ENCODE measurements at regions not wholly inside any gene's neighbourhood (a gene's known extent, or its start where the extent isn't known, plus 50 kb on each side); places are given as distances from the start of the nearest gene placed in this dataset.

DNA sequence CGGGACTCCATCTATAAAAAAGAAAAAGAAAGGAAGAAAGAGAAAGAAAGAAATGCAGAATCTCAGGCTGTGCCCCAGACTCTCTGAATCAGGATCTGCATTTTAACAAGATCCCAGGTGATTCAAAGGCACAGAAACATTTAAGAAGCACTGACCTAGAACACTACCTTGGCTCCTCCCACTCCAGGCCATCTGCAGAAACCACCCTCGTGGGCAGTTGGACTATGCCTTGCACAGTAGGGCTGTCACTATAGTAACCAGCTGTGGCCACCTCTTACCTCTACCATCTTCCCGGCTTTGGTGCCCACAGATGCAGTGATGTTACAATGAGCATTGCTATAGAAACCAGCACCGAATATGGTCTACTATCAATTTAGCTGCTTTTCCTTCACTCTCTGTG, 110.9 kb upstream of the PWP1 start:
- intact Hi-C loops (cut with micrococcal nuclease) = no loop called here
- peaks cover 2% of the 10 kb centered on the region for H3K36me3 Mint-ChIP-seq (ENCODE audit: low read depth)
- peaks cover 2% of the 10 kb centered on the region for H3K4me1 Mint-ChIP-seq
- no peak for DNase-seq
- no peak overlapping the region for H3K27ac Mint-ChIP-seq
- no peaks in the 10 kb centered on the region for H3K9me3 Mint-ChIP-seq
- H3K4me3 Mint-ChIP-seq = no peak overlapping the region
- no peaks in the 10 kb centered on the region for H3K27me3 Mint-ChIP-seq

DNA sequence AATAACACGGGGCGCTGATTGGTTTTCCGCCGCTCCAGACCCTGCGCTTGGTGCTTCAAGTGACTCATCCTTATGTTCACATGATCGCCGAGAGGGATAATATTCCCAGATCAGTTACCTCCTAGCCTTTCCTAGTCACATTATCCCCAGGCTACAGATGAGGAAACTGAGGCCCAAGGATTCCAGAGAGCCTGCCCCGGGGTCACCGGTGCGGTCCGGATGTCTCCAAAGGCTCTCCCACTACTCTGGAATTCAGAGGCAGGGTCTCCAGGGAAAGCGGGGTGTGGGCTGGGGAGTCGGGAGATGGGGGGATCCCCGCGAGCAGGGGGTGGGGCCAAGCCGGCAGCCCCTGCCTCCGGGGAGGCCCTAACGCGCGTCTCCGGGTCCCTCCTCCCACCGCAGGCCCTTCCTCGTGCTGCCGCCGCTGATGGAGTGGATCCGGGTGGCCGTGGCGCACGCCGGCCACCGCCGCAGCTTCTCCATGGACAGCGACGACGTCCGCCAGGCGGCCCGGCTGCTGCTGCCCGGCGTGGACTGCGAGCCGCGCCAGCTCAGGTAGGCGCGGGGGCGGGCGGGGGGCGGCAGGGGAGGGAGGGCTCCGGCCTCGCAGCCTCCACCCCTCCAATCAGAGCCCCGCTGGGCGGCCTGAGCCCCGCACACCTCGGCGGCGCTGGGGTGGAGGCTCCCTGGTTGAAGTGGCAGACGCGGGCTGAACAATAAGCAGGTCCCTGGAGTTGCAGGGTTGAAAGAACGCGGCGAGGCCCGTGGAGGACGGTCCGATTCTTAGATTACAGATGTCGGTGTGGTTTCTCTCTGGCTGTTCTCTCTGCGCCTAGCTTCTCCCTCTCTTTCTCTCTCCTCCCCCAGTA, 104.6 kb upstream of the PWP1 start:
- intact Hi-C loops (cut with micrococcal nuclease) = no loop called here
- no peaks in the 10 kb centered on the region for H3K4me1 Mint-ChIP-seq
- H3K4me3 Mint-ChIP-seq = no peak overlapping the region
- no peaks in the 10 kb centered on the region for H3K27me3 Mint-ChIP-seq
- H3K27ac Mint-ChIP-seq = no peak overlapping the region
- no peak for DNase-seq
- H3K36me3 Mint-ChIP-seq (ENCODE audit: low read depth) = peaks cover 6% of the 10 kb centered on the region
- no peaks in the 10 kb centered on the region for H3K9me3 Mint-ChIP-seq

DNA sequence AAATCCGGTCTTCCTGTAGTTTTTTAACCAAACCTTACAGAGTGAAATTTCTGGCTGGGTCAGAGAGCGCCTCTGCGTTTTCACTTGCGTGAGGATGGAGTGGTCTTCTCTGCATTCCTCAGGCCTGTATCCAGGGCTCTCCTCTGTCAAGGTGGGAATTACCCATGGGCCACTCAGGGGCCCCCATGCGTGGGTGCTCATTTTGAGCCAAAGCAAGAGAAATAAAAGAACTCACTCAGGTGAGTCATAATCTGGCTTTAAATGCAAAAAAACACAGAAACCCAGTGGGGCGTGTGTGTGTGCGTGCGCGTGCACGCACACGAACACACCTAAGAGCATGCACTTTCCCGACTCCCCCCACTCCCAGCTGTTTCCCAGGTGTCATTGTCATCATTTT, 104.0 kb upstream of the PWP1 start:
- H3K36me3 Mint-ChIP-seq (ENCODE audit: low read depth) = peaks cover 8% of the 10 kb centered on the region
- H3K4me3 Mint-ChIP-seq = no peak overlapping the region
- no peaks in the 10 kb centered on the region for H3K4me1 Mint-ChIP-seq
- H3K9me3 Mint-ChIP-seq = no peaks in the 10 kb centered on the region
- H3K27me3 Mint-ChIP-seq = no peaks in the 10 kb centered on the region
- intact Hi-C loops (cut with micrococcal nuclease) = no loop called here
- no peak for DNase-seq
- no peak overlapping the region for H3K27ac Mint-ChIP-seq

DNA sequence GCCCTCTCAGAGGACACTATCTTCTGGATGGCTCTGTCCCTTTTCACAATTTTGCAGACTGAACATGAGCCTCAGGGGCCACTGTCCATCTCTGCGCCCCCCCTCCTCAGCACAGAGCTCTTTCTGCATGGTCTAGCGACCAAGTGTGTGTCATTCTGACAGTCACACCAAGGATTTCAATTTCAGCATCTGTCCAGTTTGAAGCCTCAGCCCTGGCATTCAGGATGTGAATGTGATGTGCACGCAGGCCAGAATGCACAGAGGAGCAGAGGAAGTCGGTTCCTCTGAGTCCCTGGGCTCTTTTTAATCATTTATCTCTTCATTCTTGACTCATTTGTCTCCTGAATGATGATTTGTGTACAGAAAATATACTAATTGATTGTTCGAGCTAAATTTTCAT, 102.0 kb upstream of the PWP1 start:
- Mint-ChIP-seq H3K36me3 (ENCODE audit: low read depth) (peaks cover 17% of the 10 kb centered on the region), H3K4me1 (no peaks in the 10 kb centered on the region), H3K27ac (no peak overlapping the region), H3K9me3 (peaks cover 4% of the 10 kb centered on the region), H3K4me3 (no peak overlapping the region), H3K27me3 (no peaks in the 10 kb centered on the region)
- DNase-seq = no peak
- intact Hi-C loops (cut with micrococcal nuclease) = no loop called here

DNA sequence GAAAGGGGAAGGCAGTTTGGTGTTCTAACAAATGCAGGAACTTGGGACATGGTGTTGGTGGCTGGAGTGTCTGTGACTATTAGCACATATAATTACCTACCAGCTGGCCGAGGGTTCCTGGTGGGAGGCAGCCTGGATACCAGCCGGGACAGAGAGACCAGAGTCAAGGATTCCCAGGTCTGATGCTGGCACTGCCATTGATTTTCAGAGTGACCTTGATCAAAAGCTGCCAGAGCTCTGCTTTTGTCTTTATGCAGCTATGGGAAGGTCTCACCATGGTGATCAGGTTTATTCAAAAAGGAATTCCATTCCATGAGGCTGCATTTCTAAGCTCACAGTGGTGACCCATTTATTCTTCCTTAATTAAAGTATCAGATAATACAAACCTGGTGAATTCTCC, 101.0 kb upstream of the PWP1 start:
- intact Hi-C loops (cut with micrococcal nuclease) = no loop called here
- Mint-ChIP-seq H3K4me3 (no peak overlapping the region), H3K36me3 (ENCODE audit: low read depth) (peaks cover 17% of the 10 kb centered on the region), H3K27me3 (no peaks in the 10 kb centered on the region), H3K9me3 (peaks cover 4% of the 10 kb centered on the region), H3K27ac (no peak overlapping the region), H3K4me1 (no peaks in the 10 kb centered on the region)
- DNase-seq = no peak

DNA sequence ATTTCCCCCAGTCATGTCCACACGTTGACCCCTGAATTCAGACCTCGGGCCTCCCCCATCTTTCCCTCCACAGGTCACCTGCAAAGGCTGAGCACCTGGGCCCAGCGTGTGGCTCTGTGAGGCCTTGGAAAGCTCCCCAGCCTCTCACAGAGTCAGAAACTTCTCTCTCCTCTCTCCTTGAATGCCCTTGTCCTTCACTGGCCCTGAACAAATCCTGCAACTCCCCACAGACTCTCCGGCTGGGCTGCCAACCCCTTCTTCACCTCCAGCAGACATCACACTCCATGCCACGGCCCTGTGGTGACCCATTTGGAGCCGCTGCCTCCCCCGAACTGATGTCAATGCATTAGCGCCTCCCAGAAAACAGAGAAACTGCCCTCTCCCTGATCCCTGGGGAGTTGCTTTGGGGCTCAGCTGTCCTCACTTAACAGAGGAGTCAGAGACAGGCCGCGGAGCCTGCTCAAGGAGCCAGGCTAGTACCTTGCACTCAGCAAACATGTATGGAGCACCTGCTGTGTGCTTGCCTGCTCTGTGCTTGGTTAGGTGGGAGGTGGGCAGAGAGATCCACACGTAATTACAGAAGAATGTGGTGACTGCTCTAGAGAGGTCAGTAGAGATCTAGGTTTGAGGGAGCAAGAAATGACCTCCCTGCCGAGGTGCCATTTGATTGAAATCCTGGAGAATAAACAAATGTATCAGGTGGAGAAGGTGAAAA, 99.2 kb upstream of the PWP1 start:
- Mint-ChIP-seq H3K36me3 (ENCODE audit: low read depth) (peaks cover 17% of the 10 kb centered on the region), H3K4me1 (no peaks in the 10 kb centered on the region), H3K9me3 (peaks cover 8% of the 10 kb centered on the region), H3K27ac (no peak overlapping the region), H3K4me3 (no peak overlapping the region), H3K27me3 (no peaks in the 10 kb centered on the region)
- DNase-seq = no peak
- intact Hi-C loops (cut with micrococcal nuclease) = no loop called here

DNA sequence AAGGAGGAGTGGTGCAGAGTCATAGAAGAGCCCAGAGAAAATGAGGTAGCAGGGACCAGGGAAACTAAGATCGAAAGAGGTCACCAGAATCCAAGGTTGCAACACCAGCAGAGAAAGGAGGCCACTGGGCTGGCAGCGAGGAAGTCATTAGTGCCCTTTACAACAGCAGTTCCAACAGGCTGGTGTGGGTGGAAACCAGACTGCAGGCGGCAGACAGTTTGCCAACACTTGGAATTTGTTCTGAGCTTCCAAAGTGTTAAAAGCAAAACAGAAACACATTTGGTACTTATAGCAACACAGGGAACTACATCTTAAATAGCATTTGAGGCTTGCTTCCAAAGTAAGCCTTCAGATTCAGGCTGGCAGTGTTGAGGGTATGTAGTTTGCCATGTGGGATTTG, 95.2 kb upstream of the PWP1 start:
- Mint-ChIP-seq H3K27ac (no peak overlapping the region), H3K27me3 (no peaks in the 10 kb centered on the region), H3K4me1 (no peaks in the 10 kb centered on the region), H3K36me3 (ENCODE audit: low read depth) (peaks cover 17% of the 10 kb centered on the region), H3K9me3 (peaks cover 8% of the 10 kb centered on the region), H3K4me3 (no peak overlapping the region)
- no peak for DNase-seq
- intact Hi-C loops (cut with micrococcal nuclease) = no loop called here

DNA sequence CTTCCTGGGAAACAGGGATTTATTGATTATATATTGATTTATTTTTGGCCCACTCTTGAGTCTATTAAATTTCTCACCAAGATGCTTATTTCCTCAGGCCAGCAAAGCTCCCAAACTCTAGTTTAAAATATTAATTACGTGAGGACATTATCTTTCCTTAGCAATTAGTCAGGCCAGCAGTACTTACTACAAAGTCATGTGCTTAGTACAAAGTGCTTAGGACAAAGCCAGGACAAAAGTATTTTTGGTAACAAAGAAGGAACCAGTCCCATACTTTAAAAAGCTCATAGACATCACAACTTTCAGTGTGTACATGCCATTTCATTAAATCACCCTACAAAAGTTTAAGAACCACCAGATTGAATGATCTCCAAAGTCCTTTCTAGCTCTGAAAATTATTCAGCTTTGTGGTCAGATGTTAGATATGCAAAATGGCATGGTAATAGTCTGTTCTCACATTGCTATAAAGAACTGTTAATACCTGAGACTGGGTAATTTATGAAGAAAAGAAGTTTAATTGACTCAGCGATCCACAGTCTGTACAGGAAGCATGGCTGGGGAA, 94.7 kb upstream of the PWP1 start:
- H3K9me3 Mint-ChIP-seq = peaks cover 8% of the 10 kb centered on the region
- no peaks in the 10 kb centered on the region for H3K4me1 Mint-ChIP-seq
- peaks cover 14% of the 10 kb centered on the region for H3K36me3 Mint-ChIP-seq (ENCODE audit: low read depth)
- H3K4me3 Mint-ChIP-seq = no peak overlapping the region
- H3K27me3 Mint-ChIP-seq = no peaks in the 10 kb centered on the region
- DNase-seq = no peak
- H3K27ac Mint-ChIP-seq = no peak overlapping the region
- intact Hi-C loops (cut with micrococcal nuclease) = no loop called here

DNA sequence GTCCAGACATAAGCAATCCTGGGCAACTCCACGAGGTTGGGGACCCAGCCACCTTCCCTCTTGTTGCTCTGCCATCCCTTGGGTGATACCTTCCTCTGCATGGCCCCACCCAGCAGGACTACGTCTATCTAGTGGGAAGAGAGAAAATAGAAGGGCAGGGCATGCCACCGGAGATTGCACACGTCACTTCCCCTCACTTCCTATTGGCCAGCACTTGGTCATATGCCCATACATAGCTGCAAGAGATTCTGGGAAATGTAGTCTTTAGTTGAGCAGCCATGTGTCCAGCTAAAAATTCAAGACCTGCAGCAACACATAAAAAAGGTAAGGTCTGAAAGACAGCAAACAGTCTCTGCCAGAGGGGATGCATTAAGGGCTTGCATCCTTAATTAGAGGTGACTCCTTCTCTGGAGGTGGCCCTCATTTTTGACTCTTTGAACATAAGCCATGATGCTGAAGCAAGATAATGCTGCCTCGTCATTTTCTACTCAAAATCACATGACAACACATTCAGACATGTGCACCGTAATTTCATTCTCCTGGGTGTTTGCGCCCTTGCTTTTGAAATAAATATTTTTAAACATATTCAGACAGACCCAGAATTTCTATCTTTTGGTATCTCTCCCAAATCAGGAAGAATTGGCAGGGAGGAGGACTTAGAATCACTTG, 91.8 kb upstream of the PWP1 start:
- Mint-ChIP-seq H3K4me3 (no peak overlapping the region), H3K27ac (no peak overlapping the region)

DNA sequence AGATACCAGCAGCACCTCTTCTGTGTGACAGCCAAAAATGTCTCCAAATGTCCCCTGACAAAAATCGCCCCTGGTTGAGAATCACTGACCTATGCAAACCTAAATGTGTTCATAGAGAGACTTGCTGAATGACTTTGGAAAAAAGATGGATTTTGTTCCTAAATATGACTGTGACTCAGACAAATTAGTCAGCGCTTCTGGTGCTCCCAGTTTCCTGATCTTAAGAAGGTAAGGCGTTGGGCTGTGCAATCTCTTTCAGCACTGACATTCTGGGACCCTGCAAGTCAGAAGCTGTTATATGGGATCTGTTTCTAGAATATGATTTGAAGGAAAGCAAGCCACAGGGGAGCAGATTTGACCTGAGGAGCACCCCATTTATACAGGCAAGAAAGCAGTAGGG, 90.6 kb upstream of the PWP1 start:
- Mint-ChIP-seq H3K9me3 (peaks cover 4% of the 10 kb centered on the region), H3K4me1 (no peaks in the 10 kb centered on the region), H3K4me3 (no peak overlapping the region), H3K36me3 (ENCODE audit: low read depth) (no peaks in the 10 kb centered on the region), H3K27me3 (no peaks in the 10 kb centered on the region), H3K27ac (no peak overlapping the region)
- no peak for DNase-seq
- intact Hi-C loops (cut with micrococcal nuclease) = no loop called here

More for the DNA sequence above, 91.8 kb upstream of the PWP1 start:
- H3K9me3 Mint-ChIP-seq = peaks cover 4% of the 10 kb centered on the region
- no peaks in the 10 kb centered on the region for H3K4me1 Mint-ChIP-seq
- H3K27me3 Mint-ChIP-seq = no peaks in the 10 kb centered on the region
- DNase-seq = no peak
- no peaks in the 10 kb centered on the region for H3K36me3 Mint-ChIP-seq (ENCODE audit: low read depth)
- intact Hi-C loops (cut with micrococcal nuclease) = no loop called here

DNA sequence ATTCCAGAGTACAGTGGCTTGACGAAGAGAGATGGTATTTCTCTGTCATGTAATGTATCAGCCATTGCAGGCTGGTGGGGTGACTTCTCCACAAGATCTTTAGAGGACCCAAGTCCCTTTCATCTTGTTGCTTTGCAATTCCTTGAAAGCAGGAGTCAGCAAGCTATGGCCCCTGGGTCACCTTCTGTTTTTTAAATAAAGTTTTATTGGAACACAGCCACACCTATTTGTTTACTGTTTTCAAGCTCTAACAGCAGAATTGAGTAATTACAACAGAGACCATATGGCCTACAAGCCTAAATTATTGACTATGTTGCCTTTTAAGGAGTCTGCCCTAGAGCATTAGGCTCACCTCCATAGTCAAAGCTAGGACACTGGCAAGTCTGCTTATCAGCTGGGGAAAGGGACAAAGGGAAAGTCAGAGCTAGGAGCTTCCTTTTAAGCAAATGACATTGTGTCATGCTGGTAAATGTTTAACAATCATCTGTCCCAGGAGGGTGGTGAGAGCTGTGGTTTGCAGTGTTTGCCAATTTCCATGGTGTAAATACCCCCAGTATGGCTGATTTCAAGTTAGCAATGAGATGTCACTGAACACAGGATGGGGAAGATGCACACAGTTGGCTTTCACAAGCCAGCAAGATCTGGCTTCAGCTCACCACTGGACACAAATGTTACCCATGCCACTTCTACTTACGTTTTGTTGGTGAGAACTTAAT, 87.7 kb upstream of the PWP1 start:
- Mint-ChIP-seq H3K27me3 (no peaks in the 10 kb centered on the region), H3K36me3 (ENCODE audit: low read depth) (no peaks in the 10 kb centered on the region), H3K9me3 (no peaks in the 10 kb centered on the region)

DNA sequence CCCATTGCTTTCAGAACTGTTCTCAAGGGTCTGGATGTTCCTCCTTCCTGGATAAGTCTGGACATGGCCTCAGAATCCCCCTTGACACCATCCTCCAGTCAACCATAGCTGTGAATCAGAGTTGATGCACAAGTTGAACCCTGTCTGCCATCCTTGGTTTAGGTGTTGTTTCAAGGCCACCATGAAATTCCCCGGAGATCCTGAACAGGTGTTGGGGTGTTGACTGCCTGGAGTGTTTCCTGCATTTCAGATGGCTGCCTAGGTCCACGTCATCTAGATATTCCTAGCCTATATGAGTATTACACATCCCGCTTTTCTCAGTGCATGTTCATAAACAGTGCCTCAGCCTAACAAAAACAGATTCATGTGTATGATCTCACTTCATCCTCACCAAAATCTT, 86.7 kb upstream of the PWP1 start:
- no peak for DNase-seq
- Mint-ChIP-seq H3K36me3 (ENCODE audit: low read depth) (no peaks in the 10 kb centered on the region), H3K4me3 (no peak overlapping the region), H3K4me1 (no peaks in the 10 kb centered on the region), H3K9me3 (no peaks in the 10 kb centered on the region), H3K27me3 (no peaks in the 10 kb centered on the region), H3K27ac (no peak overlapping the region)
- intact Hi-C loops (cut with micrococcal nuclease) = no loop called here

More for the DNA sequence above, 87.7 kb upstream of the PWP1 start:
- intact Hi-C loops (cut with micrococcal nuclease) = no loop called here
- H3K27ac Mint-ChIP-seq = no peak overlapping the region
- no peak for DNase-seq
- no peaks in the 10 kb centered on the region for H3K4me1 Mint-ChIP-seq
- H3K4me3 Mint-ChIP-seq = no peak overlapping the region

DNA sequence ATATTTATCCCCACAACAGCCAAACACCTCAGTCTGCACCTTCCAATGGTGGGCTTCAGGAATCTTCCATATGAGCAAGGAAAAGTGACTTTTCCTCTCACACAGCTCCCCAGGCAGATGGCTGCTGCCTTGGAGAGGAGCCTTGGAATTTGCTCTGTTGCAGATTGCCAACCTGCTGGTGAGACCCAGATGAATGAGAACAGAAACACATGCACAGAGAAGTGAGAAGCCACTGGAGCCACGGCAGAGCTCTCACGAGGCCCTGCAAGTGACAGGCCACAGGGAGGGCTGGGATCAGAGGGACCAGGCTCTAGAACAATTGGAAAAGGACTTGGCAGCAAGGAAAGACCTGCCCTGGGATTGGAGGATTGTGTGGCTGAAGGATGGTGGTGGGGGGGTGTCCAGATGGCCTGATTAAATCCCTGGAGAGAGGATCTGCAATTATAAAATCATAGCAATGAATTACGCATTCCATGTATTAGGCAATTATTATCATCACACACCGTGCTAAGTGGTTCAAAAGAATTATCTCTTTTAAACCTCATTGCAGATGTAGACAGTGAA, 84.9 kb upstream of the PWP1 start:
- H3K27ac Mint-ChIP-seq = no peak overlapping the region
- intact Hi-C loops (cut with micrococcal nuclease) = no loop called here
- no peaks in the 10 kb centered on the region for H3K9me3 Mint-ChIP-seq
- DNase-seq = no peak
- no peak overlapping the region for H3K4me3 Mint-ChIP-seq
- H3K36me3 Mint-ChIP-seq (ENCODE audit: low read depth) = no peaks in the 10 kb centered on the region
- H3K27me3 Mint-ChIP-seq = no peaks in the 10 kb centered on the region
- no peaks in the 10 kb centered on the region for H3K4me1 Mint-ChIP-seq
